Ramos (cell line): ENCODE measurements at regions not wholly inside any gene's neighbourhood (a gene's known extent, or its start where the extent isn't known, plus 50 kb on each side); places are given as distances from the start of the nearest gene placed in this dataset.

Experiments used
- in situ Hi-C: fragments of 300-500 bp; cut with MboI; formaldehyde crosslinking; loops from one replicate; pipeline ENCODE4 v1.14.3; 2022; ENCODE audit warnings: low sequenced_read_pairs; ENCODE audit not compliant: unreplicated experiment

DNA sequence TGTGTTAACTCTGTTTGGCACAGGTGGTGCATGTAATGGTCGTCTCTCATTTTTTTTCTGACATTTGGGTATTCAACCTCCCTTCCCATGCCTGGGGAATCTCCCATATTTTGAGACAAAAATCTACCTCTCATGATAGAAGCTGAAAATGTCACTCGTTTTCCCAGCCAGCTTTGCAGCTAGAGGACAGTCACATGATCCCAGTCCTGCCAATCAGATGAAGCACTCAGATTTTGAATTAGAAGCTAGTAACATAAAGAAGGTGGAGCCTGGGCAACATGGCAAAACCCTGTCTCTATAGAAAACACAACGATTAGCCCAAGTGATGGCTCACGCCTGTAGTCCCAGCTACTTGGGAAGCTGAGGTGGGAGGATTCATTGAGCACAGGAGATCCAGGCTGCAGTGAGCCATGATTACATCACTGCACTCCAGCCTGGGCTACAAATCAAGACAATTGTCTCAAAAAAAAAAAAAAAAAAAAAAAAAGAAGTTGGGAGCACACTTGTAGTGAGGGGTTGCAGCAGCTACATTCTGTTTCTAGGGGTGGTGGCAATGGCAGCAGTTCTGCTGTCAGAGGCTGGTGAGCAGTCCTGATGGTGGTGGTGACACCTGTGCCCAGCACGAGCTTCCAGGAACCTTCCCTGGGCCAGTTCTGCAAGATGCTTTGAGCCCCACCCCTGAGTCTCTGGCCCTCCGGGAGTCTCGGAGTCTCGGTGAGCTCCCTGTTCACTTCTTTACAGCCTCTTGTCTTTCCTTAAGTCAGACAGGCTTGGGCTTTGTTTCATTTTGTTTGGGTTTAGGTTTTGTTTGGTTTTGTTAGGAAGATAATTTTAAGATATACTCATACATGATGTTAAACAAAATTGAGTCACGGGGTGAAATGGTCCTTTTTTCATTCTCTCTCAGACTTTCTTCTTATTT, 94.1 kb upstream of the KCNG1 start:
- in situ Hi-C loops: no loop called here

DNA sequence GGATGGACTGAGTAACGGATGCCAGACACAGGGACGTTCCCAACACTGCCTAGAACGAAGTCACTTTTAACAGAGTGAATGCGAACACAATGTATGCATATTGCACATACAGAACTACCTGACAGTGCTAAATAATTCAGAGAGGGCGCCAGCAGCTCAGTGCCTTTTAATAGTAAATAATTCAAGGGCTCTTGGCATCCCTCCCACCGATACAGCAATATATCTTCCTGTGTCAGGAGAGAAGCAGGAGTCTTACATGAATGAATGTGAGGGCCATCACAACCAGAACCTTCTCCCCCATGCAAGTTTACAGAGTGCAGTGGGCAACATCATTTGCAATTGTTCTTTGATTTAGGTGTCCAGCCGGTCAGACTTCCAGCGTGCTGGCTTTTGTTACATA, 88.4 kb upstream of the KCNG1 start:
- in situ Hi-C loops: no loop called here

DNA sequence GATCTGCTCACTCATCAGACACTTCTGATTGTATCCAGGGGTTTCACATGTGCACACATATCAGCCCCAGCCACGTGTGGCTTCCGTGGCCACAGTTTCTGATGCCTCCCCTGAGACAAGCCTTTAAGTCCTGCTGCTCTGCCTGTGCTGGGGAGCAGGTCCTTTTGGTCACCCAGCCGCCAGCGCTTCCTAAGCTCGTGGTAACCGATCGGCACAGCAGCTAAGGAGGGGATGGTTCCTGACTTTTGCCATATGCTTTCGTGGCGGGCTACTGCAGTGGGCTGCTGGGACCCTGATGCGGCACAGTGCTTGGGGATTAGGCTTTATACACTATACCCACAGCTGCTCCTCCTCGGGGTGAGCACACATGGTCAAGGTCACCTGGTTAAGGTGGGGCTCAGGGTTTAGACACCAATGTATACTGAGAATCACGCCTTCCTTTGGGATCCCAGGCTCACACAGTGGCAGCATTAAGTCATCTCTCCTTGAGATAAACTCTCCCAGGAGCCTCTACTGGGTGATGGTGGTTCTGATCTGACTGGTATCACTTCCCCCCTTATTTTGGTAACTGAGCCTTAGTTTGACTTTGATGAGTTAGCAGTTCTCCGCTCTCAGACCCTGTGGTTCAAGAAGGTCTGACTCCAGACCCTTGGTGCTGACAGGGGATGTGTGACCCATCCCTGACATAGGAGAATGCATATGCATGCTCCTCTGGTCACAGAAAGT, 85.9 kb upstream of the KCNG1 start:
- in situ Hi-C loops: no loop called here

DNA sequence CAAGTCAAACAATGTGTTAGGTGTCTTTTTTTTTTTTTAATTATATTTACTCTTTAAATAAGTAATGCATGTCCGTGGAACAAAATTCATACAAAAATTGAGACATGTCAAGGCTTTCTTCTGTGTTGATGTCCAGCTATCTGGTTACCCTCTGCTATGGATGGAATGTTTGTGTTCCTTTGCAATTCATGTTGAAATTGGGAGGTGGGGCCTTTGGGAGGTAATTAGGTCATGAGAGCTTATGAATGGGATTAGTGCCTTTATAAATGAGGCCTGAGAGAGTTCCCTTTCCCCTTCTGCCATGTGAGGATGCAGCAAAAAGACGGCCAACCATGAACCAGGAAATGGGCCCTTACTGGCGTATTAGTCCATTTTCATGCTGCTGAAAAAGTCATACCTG, 83.1 kb upstream of the KCNG1 start:
- in situ Hi-C loops: no loop called here

DNA sequence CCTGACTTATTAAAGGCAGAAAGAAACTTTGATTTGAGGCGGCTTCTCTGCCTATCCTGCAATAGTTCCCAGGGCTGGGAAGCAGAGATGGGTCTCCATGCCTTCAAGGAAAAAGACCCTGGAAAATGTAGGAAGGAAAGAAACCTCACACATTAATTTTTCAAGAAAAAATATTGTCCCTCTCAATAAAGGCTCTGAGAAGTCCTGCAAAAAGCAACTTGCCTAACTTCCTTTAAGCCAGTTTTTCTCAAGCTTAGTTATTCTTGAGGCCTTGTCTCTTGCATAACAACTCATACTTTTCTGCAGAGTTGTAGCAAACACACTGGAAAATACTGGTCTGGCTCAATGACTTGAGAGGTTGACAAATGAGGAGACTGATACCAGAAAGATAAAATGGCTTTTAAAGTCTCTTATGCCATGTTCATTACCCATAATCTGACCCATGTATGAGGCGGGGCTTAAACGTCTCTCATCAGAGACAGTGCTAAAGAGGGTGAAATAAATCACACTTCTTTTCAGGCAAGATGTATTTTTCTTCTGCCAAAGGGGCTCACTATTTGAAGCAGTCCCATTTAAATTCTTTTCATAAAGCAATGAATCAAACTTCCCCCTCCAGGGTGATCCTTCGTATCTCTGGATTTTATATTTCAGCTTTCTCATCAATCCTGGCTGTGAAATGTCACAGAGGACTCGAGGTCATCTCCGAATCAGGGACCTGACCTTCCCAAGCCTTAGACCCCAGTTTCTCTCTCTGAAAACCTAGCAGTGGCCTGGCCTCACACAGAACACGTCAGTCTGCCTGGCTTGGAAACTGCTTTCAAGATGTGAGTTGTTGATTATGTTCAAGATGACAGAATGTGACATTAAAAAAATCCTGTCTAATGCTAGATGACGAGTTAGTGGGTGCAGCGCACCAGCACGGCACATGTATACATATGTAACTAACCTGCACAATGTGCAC, 82.3 kb upstream of the KCNG1 start:
- in situ Hi-C loops: no loop called here

DNA sequence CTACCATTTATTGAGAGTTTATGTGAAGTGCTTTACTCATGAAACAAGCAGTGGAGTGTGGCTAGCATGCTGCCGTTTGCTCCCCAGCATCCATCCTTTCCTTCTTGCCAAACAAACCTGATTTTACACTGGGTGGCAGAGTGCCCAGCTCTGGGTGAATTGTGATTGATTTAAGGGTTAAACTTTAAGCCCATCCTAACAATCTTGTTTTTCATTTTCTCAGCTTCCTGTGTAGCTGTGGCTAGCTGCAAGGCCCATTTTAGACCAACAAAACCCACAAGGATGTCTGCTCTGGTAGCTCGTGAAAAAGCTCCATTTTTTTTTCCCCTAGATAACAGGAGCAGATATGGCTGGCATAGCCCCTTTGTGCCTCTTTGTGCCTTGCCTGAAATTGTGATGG, 77.7 kb upstream of the KCNG1 start:
- in situ Hi-C loops: no loop called here

DNA sequence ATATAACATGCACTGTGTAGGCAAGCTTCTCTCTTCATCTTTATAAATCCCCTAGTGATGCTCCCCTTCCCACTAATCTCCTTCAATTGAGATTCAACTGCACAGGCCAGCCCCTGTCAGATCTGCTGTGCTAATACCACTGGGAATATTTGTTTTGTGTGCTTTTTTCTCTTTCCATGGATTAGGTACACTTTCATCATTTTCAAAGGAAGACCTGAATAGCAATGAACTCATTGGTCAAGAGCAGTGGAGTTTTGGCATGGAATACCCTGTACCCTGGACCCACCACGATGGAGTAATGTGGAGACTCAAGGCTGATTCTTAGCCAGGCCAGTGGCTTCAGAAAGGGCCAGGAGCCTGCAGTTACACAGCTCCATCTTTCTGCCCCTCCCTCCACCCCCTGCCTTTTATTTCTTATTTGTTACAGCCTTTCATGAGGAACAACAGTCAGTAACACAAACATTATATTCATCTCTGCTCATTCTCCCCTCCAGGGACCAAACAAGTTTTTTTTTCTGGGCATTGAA, 75.4 kb upstream of the KCNG1 start:
- in situ Hi-C loops: no loop called here

DNA sequence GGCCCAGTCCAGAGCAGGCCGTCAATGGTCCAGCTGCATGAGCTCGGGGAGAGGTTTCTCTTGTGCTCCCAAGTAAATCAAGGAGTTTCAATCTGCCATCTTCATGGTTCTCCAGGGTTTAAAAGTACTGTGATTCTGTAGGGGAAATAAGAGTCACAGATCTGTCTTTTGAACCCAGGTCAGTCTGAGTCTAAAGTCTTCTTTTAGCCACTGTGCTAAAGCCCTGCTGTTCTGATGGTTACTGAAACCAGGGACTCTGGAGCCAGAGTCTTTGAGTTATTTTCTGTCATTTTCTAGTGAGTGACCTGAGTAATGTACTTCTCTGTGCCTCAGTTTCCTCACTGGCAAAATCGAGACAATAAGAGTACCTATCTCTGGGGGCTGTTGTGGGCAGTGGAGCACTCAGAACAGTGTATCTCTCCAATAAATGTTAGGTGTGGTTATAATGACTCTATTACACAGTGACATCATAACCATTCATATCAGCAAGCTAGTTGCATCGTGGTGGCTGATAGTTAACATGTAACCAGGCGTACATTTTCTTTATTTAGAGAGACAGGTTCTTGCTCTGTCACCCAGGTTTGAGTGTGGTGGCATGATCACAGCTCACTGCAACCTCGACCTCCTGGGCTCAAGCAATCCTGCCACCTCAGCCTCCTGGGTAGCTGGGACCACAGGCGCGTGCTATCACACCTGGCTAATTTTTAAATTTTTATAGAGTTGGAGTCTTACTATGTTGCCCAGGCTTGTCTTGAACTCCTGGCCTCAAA, 74.6 kb upstream of the KCNG1 start:
- in situ Hi-C loops: no loop called here

DNA sequence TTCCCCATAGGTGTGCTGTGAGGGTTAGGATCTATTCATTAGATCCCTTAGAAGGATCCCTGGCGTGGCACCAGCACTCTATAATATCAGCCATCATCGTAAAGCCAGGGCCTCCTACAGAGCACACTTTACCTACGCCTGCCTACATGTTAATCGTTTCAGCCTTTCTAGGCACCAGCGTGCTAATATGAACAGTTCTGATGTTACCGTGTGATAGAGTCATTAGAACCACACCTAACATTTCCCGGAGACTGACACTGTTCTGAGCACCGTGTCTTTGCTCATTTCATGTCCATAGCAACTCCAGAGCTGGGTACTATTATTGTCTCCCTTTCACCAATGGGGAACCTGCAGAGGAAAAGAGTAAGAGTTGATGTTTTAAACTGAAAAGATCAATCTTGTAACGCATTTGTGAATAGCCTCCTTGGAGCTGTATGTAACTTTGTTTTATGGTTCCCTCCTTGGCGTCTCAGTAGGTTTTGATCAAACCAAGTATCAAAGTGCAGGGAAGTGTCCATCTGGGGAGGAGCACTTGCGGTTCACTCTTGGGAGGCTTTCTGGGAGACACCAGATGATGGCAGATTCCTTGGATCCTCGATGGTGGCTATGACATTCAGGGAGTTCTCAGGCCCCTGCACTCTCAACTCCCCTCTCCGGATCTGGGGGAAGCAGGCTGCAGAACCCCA, 73.8 kb upstream of the KCNG1 start:
- in situ Hi-C loops: no loop called here

DNA sequence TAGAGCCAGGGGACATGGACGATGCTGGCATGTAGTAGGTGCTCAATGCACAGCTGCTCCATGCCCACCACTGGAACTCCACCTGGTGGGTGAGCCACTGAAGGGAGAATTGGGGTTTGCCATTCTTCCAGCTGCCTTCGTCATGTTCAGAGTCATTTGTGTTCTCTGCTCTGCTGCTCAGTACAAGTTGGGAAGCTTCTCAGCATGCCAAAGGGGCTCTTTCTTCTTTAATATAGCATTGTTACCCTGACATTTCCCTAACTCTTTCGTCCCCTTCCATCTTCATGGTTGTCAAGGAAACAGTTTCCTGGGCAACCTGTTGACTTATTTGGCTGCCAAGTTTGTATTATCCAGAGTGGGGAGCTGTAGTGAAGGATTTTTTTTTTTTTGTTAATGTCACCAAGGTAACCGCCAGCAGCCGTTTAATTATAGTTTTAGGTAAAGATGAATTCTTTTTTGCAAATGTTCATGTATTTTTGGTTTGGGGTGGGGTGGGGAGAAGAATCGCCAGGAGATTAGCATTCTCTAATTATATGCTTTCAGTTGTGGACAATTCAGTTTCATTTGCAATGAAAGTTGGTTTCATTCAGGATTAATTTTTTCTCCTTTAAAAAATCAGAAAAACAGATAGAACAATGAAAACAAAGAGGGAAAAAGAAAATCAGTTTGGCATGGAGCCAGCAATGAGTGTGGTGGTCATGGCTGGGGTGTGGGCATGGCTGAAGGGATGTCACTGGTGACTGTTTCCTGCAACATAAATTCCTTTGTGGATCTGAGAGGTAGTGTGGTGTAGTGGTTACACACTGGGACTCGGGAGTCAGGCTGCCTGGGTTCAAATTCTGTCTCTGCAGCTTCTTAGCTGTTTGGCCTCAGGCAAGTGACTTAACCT, 73.0 kb upstream of the KCNG1 start:
- in situ Hi-C loops: no loop called here

DNA sequence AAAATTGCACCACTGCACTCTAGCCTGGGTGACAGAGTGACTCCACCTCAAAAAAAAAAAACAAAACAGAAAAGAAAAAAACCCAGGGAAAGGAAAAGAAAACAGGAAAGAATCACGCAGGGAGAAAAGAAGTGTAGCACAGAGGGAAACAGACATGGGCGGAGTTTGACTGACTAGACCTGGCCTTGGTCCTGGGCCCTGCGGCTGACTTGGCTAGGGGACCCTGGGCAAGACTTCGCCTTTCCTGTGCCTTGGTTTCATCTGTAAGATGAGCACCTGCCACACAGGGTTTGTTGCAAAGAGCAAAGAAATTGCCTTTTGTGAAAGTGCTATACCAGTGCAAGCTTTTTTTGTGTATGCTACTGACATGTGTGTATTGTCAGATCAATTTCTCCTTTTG, 71.3 kb upstream of the KCNG1 start:
- in situ Hi-C loops: no loop called here

DNA sequence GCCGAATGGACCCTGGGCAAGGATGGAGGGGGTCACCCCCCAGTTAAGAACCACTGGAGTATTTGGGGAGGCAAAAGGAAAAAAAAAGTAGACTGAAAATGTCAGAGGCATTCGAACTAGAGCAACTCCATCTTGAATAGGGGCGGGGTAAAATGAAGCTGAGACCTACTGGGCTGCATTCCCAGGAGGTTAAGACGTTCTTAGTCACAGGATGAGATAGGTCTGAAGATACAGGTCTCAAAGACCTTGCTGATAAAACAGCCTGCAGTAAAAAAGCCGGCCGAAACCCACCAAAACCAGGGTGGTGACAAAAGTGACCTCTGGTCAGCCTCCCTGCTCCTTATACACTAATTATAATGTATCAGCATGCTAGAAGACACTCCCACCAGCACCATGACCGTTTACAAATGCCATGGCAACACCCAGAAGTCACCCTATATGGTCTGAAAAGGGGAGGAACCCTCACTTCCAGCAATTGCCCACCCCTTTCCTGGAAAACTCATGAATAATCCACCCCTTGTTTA, 70.4 kb upstream of the KCNG1 start:
- in situ Hi-C loops: no loop called here

DNA sequence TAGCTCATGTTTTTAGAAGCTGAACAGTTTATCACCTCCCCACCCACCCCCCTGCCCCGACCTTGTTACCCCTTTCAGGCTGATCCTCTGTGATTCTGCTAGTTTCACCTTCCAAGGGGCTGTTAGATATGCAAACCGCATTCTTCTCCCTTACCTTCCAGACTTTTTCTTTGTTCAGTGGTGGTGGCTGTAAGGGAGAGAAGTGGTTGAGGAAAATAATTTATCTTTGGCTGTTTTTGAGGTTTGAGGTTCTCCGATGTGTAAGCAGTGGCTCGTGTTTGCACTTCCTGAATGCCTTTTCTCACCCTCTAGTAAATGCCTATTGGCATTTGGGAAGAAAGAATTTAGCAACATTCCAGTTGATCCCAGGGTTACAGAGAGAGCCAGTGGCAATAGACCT, 69.4 kb upstream of the KCNG1 start:
- in situ Hi-C loops: no loop called here

DNA sequence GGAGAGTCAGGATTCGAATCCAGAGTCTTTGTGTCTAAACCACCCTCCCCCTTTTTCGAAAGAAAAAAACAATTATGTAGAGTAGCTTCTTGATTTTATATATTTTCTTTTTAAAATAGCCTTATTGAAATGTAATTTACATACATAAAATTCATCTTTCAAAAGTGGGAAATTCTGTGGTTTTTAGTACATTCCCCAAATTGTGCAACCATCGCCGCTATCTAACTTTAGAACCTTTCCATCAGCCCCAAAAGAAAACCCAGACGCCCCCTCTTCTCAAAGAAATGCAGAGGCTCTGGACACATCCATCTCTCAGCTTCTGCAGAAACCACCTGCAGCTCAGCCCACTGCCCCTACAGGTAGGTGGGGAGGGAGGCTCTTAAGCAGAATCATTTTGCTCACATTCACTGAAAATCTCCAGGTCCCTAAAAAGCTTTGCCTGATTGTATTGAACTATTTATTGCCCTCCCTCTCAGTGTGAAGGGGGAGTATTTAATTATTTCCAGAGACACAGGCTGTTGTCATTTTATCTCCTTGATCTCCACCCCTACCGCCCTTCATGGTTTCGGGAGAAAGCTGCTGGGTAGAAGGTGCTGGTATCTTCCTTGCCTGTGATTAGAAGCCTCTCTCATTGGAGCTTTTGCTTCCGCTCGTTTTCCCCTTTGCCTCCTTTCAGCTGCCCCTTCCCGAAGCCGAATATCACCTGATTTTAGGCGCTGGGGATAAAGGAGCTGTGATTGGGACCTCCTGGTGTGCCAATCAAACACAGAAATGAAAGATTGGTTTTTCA, 68.7 kb upstream of the KCNG1 start:
- in situ Hi-C loops: no loop called here

DNA sequence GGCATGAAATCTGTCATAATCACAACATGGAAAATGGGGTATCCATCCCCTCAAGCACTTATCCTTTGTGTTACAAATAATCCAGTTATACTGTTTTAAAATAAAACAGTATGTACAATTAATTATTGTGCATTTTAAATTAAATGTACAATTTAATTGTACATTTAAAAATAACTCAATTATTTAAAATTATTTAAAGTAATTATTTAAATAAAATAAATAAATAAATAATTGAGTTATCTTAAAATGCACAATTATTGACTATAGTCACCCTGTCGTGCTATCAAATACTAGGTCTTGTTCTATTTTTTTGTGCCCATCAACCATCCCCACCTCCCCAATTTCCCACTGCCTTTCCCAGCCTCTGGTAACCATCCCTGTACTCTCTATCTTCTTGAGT, 66.9 kb upstream of the KCNG1 start:
- in situ Hi-C loops: no loop called here

DNA sequence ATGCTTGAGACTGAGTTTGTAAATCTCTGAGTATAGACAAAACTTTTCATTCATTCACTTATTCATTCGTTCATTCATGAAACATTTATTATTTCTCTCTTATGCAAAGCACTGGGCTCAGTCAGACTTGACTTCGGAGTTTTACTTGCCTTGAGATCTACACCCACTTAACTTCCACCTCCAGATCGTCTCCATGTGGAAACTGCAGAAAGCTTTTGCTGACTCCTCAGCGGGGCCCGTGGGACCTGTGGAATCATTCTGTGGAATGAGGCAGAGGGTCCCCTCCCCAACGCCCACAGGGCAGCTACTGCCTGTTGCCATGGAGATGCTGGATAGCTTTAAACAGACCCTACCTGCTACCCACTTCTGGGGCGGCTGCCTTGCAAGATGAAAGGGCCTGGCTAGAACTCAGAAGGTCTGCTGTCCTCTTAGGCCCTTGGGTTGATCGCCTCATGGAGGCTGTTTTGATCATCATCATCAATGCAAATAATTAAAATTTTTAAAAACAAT, 66.4 kb upstream of the KCNG1 start:
- in situ Hi-C loops: no loop called here

DNA sequence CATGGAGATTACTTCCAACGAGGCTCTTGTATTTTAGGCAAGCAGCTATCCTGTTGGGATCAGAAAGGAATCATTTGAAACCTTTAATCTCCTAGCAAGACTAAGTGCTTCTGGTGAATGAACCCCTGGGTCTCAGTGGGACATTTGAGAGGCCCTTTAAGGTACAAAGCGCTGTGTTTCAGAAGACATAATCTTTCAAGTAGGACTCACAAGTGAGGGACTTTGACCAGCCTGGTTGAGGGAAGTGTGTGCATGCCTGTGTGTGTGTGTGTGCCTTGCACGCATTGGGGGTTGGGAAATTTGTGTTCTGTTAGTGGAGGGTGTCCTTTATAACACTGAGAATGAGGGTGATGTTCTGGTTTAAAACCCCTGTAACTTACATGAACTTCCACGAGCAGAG, 64.4 kb upstream of the KCNG1 start:
- in situ Hi-C loops: no loop called here
